Stimulated activated CD4-positive, alpha-beta T cell treated with anti-CD3 and anti-CD28 coated beads, TNF-alpha, amount 100 ng/mL, for 48 hours (primary cell): ENCODE measurements at regions not wholly inside any gene's neighbourhood (a gene's known extent, or its start where the extent isn't known, plus 50 kb on each side); places are given as distances from the start of the nearest gene placed in this dataset.

Experiments
- DNase-seq, 3 donors: peaks; one replicate each; pipeline ENCODE4 v3.0.0-alpha.2; 2020; ENCODE audit warnings: low read depth in 3 of 3

DNA sequence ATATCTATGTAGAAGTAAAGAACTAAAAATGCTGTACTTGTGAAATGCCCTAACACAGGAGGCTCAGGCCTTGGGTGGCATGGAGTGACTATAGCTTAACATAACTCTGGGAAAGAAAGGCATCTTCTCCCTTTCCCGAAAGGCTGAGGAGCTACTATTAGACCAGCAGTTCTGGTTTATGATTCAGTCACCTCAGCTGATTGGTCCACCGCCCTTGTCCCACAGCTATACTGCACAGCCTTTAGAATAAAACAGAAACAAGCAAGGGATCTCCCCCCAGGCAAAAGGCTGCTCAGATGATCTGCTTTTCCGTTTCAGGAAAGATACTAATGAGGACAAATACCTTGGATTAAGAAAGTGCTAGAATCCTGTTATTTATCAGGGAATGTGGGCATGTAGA lies 171.3 kb downstream of the SNCA start:
- no peak for DNase-seq

DNA sequence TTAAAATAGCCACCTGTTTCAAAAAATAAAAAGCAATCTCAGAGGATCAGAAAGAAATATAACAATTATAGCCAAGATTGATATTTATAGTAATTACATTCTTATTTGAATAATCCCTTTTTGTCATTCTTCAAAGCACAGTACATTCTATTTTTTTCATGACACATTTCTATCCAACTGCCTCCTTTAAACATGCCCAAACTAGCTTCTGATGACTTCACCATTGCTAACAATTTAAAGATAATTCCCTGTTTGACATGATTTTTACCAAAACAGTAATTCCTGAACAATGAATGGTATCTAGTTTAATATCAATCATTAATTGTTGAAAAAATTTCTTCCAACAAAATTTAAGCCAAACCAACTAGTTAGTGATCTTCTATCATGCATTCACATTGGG lies 172.4 kb downstream of the SNCA start:
- no peak for DNase-seq

DNA sequence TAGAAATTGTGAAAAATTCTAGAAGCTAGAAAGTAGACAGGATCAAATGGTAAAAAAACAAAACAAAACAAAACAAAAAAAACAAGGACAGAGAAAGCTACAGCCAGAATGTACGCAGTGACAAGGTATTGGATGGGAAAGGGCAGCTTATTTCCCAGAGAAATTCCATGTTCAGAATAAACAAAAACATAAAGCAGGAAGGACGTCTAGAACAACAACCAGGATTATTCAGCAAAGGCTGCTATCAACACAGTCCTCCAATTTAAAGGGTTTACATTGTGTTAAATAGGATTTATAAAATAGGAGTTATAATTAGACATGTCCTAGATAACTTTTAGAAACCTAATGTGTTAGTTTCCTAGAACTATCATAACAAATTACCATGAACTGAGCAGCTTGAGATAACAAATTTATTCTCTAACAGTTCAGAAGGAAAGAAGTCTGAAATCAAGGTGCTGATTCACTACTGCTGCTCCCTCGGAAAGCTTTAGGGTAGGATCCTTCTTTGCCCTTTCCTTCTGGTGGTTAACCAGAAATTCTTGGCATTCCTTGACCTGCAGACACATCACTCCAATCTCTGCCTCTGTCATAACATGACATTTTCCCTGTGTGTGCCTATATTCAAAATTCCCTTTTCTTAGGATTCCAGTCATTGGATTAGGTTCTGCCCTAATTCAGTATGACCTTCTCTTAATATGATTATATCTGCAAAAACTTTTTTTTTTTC lies 175.6 kb downstream of the SNCA start:
- no peak for DNase-seq

DNA sequence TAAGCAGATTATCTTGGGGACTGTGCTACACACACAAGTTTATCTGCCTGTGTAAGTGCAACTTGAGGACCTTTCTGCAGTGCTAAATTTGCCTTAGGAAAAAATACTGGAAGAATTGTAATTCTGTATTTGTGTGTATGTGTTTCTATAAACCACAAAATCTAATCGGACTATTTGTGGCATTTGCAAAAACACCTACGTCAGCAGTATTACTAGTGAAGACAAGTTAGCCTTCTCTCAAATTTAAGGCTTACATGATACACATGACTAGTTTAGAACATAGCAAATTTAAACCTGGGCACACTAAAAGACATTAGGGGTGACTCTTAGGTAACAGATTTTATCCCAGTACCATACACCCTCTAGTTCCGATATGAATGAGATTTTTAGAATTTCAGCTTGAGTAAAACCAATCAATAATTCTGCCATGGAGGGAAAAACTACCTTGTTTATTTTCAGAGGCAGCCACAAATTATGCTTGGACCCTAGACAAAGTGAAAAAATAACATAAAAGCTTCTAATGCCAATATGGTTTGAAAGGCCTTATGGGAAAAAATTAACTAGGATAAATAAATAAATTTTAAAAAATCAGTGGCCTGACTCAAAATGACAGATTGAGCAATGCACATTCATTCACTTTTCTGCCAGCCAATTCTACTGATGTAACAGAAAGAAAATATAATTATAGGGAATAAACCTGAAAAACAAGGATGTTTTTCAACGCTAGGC lies 176.4 kb downstream of the SNCA start:
- no peak for DNase-seq

DNA sequence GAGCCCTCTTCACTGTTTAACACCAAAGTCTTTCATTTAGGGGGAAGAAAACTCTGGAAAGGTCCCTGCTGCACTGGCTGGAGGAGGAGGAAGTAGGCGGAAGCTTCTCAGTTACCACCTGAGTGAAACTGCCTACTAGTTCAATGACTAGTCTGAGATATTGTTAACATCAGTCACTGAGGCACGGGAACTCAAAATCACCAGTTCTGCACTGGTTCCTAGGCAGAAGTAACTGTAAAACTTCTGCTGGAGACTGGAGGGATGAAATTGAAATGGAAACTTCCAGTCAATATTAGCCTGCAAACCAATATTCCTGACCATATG lies 178.3 kb downstream of the SNCA start:
- DNase-seq, result no peak

DNA sequence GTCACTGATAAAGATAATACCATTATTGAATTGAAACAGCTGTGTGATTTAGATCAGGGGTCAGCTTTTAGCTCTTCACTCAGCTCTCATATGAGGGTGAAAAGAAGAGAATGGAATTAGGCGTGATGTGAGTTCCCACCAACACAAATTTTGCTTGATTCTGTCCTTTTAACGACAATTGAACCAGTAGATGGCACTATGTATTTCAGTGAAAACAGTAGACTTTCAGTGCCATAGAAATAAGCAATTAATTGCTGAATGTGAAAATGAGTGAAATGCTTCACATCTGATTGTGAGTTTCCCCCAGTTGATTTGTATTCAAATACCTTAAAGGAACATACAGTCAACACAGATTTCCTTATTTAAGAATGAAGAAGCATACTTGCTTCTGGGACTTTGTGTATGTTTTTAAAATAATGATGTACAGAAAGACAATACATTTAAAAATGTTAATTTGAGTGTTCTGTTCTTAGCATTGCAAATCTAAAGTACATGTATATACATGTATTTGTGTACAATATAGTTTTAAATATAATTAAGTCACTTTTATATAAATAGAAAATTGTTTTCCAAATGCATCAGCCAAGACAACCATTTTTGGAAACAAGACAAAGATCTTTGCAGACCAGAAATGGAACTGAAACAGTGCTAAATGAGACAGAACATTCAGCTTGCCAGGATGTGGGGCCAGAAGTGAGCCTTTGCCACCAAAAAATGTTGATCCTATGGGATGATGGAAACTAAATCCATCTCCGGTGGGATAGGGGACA lies 178.8 kb downstream of the SNCA start:
- no peak for DNase-seq

DNA sequence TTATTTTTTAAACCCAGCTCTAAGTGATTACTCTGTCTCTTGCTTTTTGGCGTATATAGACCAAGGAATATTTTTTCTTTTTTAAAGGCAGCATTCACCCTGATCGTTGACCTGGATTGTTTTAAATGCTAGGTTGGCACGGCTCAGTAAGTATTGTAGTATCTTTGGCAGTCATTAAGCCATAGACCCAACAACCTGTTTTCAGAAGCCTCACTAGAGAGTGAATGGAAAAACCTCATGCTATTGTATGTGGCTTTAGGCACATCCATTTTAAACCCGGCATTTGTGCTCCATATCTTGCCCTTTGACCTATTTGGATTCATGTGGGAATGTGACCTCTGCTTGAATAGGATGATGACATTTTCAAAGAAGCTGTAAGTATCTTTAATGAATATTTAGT lies 183.9 kb downstream of the SNCA start:
- no peak for DNase-seq

DNA sequence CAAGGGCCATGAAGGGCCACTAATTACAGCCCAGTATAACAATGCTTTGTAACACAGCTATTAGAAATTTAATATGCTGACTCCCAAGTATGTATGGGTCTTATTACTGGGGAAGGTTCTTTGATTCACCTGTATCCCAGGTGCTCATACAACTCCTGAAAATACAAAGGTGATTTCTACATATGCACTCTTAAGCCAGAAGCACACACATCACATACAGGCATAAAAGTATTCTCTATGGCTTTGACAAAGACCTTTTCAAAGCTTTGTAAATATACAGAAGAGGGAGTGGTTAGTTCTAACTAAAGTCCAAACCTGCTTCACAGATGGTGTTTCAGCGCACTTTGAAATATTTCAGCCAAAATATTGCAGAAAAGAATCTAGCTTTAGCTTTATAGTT lies 191.5 kb downstream of the SNCA start:
- no peak for DNase-seq

DNA sequence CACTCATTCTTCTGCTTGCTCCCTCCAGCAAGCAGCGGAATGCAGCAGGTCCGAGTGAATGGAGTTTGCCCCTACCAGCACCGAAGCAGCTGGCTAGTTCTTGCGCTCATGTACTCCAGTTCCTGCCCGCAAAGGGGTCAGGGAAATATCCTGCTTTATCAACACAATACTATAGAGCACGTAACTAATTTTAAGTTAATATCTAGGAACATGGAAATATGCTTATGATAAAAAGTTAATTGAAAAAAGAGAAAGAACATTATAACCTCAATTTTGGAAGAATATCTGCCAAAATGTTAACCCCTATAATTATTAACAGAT lies 195.6 kb downstream of the SNCA start:
- DNase-seq, result no peak

DNA sequence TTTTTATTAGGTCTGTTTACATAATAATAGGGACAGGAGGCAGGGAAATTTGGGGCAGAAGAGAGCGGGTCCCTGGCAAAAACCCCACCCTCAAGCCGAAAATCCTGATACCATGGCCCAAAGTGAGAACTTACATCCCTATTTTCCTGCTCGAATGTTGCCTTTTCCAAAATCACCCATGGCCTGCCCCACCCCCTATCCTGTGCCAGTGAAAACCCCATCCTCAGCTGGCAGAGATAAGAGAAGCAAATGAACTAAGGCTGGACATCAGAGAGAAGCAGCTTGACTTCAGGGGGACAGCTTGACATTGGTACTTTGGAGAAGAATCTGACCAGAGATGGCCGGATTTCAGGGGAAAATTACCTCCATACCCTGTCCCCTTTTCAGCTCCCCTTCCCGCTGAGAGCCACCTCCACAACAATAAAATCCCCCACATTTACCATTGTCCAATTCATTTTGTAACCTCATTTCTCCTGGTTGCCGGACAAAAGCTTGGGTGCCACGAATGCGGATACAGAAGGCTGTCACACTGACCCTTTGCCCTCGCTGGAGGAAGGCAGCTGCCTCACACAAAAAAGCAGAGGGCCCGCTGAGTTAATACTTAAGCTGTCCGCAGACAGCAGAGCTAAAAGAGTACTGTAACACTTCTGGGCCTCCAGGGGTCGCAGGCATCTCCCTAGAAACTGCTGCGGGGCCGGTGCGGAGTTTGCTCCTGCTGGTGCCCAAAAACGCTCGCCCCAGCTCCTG lies 196.2 kb downstream of the SNCA start:
- no peak for DNase-seq

DNA sequence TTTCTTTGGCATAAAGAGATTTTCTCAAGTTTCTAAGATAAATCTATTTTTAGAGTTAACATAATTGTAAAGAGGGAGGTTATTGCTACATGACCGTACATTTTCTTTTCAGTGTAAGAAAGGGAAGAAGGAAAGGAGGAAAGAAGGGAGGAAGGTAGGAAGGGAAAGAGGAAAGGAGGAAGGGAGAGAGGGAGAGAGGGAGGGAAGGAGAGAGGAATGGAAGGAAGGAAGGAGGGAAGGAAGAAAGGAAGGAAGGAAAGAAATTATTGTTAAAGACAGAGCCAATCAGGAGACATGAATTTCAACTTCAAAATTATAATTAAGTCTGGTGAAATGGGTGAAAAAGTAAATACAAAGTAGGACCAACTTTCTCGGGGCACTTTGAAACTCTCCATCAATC lies 197.6 kb downstream of the SNCA start:
- no peak for DNase-seq

DNA sequence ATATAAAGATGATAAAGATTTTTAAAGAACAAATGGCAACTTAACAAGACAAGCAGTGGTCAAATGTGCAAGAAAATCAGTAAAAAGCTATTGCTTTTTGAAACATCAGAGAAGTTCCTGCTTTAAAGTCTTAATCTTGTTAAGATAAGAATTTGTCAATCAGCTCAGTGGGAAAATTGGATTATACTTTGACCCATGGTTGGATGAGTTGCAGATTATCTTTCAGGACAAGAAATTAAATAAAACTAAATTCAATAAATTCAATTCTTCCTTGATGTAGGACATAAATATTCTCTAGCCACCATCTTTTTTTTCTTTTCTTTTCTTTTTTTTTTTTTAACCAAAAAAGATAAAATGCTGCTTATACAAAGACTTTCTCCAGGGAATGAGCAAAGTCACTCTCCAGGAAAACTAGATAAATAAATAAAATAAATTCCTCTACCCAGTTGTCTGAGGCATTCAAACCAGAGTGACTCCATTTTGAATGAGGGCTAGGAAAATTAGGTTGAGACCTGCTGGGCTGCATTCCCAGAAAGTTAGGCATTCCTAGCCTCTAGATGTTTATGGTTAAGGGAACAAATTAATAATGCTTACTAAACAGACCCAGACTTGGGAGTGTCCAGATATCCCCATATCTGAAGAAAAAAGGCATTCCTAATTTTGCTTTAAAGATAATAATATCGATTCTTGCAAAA lies 211.2 kb downstream of the SNCA start:
- DNase-seq, result no peak

DNA sequence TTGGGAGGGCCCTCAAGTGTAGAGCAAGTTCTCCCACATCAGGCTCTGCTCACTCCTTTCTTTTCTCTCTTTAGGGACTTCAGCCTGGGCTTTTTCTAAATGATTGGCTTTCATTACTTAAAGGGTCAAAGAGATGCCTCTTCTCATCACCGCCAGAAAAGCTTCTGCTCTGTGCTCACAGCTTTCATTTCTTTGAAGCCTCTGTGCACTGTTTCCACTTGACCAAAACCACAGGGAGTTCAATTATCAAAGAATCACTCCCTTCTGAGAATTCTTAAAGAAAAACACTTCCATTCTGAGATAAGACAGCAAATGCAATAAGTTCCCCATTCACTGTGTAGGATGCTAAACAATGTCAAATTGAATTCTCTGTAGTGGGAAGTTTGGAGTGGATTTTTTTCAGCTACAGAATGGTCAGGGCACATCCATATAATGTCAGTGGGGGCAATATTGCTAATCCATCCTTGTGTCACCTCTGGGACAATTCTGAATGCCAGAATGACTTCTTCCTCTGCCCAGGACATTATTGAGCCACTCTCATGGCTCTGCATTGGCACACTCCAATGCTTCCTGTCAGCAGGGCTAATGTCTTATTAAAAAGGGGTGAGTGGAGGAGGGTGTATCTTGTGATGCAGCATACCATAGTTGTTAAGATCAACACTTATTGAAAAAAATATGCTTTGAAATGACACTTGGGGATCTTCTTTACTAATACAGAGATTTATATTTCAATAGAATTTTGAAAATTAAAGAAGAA lies 217.6 kb downstream of the SNCA start:
- DNase-seq, result no peak

DNA sequence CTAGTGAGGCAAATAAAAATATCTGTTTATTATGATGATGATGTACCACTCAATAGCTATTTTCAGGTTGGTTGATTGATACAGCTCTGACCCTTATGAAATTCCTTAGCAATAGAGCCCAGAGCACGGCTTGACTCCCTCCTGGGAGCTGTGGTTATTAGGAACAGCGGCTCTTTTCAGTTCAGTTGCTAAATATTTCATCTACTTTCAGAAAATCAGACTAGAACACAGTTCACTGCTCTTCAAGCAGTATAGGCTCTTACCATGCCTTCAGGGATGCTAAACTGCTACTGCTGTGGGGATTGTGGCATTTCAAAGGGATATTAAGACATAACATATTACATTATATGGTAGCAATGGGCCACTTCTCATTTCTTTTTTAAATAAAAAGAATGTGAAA lies 218.8 kb downstream of the SNCA start:
- no peak for DNase-seq

DNA sequence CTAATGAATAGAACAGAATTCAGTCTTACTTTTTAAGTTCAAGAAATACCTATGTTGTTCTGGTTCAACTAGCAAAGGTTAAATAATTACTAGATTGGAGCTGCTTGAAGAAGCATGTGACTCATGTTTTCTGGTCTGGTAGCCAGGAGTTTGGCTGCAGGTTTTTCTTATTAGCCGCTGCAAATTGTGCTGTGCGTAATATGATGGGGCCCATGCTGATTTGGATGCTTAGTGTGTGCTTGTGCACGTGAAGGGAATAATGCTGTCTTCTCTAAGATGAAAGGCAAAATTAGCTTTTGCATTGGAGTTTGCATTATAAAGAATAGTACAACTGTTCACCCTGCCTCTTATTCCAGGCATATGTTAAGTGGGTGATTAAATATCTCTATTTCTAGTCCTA lies 219.6 kb downstream of the SNCA start:
- DNase-seq, result no peak

DNA sequence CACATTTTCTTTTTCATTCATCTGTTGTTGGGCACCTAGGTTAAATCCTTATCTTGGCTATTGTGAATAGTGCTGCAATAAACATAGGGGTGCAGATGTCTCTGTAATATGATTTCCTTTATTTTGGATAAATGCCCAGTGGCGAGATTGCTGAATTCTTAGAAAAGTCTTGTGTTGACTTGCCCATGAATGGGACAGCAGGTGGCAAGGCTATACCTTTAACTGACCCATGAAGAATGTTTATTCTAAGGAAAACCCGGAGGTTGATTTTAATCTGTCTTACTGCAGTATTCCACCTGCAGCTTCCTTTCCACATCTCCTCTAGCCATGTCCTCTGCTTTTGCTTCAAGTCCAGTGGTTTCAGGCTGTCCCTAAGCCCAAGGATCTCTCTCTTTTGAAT lies 220.6 kb downstream of the SNCA start:
- DNase-seq, result no peak

DNA sequence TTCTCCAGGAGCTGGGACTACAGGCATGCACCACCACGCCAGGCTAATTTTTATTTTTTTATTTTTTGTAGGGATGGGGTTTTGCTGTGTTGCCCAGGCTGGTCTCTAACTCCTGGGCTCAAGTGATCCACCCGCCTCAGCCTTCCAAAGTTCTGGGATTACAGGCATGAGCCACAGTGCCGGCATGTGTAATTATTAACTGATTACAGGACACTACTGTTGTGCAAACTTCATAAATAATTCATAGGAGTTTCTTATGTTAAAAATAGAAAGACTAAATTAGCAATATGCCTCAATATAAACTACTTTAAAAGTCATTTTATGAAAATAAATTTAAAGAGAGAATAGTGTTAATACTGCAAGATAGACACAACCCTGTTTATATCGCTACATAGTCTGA lies 221.9 kb downstream of the SNCA start:
- no peak for DNase-seq

DNA sequence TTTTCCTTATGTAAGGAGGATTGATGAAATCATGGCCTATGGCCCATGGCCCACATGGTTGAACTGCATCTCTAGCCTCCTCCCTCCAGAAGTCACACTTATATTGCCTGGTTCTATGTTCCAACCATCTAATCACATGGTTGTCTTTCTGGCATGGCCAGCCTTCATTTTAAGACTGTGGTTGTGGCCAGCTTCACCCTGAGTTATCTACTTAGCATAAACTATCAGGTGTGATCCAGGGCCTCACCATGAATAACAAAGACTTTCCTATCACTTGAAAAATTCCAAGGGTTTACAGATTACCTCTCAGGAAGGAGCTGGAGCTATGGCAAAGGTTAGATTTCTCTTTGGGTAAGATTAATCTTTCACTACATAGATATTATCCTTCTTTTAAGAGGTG lies 222.8 kb downstream of the SNCA start:
- no peak for DNase-seq

DNA sequence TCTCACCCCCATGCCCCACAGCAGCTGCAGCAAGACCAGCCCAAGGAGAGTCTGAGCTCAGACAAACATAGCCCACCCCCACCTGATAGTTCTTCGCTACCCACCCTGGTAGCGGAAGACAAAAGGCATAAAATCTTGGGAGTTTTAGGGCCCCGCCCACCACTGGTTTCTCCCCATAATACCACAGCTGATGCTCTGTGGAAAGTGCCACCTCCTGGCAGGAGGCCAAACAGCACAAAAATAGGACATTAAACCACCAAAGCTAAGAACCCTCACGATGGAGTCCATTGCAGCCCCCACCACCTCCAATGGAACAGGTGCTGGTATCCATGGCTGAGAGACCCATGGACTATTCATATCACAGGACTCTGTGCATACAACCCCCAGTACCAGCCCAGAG lies 226.7 kb downstream of the SNCA start:
- DNase-seq, result no peak

DNA sequence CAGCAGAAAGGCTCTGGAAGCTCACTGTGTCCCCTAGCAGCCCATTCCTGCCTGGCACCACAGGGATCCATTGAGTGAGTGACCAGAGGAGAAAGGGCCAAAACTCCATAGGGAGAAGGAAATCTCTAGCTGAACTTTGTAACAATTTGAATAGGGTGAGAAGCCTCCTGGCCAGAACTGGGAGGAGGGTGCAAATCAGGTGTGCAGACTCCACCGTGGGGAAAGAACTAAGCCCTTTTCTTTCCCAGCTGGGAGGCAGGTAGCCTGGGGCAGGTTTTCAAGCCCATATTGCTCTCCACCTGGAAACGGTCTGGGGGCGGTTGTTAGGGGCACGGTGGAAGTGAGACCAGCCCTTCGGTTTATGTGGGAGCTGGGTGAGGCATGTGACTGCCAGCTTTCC lies 227.2 kb downstream of the SNCA start:
- DNase-seq, result no peak

DNA sequence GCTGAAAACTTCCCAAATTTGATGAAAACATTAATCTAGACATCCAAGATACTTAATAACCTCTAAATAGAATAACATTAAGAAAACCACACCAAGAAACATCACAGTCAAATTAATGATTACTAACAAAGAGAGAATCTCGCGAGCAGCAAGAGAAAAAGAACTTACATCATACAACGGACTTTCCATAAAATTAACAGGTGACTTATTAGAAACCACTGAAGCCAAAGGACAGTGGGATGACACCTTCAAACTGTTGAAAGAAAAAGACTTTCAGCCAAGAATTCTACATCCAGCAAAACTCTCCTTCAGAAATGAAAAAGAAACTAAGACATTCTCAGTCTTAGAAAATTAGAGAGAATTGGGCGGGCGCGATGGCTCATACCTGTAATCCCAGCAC lies 232.0 kb downstream of the SNCA start:
- DNase-seq, result no peak
